HG02852 (cell line): ENCODE measurements at regions not wholly inside any gene's neighbourhood (a gene's known extent, or its start where the extent isn't known, plus 50 kb on each side); places are given as distances from the start of the nearest gene placed in this dataset.
A peak's percentile ranks its signal among the peaks of the same experiment; 100 is the strongest.
"Not testable (repeated sequence)": the region's sequence is repeated elsewhere in the genome, so short reads cannot be mapped to it uniquely, and the experiment has no call there.

ENCODE experiments used
- ATAC-seq: cut with Tn5 transposase; IDR thresholded peaks from one replicate; pipeline ENCODE4 v1.9.1; 2021; ENCODE audit warnings: mild to moderate bottlenecking, moderate library complexity; ENCODE audit not compliant: unreplicated experiment

DNA sequence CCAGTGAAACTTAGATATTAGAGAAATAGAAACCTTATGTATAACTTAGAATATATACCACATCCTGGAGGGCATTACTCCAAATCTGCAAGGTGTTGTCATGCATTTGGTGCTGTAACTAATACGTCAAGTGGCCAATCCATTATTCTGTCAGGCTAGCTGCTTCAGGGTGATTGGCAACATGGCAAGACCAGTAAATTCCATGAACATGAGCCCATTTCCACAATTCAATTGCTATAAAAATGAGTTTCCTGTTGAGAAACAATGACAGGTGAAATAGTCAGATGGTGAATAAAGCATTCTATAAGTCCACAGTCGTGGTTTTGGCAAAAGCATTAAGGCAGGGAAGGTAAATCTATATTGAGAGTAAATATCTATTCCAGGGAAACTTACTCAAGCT is 566.0 kb downstream of the ADGRL2 start:
- ATAC-seq: no peak

DNA sequence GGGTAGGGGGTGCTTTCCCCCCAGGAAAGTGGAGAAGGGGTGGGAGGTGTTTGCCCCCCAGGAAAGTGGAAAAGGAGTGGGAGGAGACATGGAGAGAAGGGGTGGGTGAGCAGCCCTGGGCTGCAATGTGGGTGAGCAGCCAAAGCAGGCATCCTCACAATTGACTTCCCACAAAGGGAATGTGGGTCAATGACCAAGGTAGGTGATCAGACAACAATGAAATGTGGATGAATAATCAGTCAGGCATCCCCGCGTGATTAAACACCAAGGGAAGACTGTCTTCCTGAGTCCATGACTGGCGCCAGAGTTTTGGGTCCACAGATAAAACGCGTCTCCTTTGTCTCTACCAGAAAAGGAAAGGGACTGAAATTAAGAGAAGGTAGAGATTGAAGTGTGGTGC is 558.8 kb downstream of the ADGRL2 start:
- ATAC-seq: not testable (repeated sequence)

DNA sequence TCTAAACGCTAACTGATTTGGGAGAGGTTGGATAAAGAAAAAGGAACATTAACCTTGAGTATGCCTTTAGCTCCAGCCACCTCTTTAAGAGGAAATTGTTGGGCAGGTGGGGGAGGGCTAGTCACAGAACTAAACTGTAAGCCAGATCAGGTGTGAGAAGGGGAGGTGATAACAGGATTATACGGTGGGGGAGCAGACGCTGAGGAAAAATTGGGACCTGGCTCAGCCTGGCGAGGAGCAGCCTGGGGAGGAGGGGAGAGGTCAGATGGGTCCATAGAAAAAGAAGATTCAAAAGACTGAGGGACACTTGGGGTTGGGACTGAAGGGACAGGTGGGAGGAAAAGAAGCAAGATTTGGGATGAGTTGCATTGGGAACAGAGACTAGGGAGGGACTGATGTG is 558.0 kb downstream of the ADGRL2 start:
- not testable (repeated sequence) for ATAC-seq

DNA sequence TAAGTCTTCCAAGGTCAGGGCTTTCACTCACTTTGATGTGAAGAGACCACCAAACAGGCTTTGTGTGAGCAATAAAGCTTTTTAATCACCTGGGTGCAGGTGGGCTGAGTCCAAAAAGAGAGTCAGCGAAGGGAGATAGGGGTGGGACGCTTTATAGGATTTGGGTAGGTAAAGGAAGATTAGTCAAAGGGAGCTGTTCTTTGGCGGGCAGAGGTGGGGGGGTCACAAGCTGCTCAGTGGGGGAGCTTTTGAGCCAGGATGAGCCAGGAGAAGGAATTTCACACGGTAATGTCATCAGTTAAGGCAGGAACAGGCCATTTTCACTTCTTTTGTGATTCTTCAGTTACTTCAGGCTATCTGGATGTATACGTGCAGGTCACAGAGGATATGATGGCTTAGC is 553.8 kb downstream of the ADGRL2 start:
- not testable (repeated sequence) for ATAC-seq

DNA sequence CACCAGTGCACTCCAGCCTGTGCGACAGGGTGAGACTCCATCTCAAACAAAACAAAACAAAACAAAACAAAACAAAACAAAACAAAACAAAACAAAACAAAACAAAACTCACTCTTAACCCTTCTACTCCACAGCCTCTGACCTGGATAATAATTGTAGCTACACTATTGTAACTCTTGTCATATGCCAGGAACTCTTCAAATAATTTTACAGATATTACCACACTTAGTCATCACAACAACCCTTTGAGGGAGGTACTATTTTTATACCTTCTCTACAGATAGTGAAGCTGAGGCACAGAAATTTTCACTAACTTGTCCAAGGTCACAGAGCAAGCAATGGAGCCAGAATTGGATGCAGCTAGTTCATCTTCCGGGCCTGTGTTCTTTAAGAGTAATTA is 547.8 kb downstream of the ADGRL2 start:
- ATAC-seq: no peak

DNA sequence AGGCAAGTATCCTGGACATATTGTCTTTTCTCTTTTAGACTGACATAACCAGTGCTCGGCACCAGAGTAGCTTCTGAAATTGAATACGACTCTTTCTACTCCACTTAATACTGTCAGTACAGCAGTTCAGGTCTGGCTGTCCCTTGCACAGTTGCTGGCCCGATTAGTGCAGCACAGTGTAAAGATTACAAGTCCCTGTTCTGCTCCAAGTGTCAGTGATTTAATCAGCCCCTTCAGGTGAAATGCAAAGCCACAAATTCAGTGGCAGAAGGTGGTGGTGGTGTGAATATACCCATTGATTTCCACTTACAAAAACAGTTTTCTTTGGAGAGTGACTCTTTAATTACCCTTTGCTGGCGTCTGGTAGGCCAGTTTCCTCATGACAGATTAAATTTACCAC is 545.4 kb downstream of the ADGRL2 start:
- no peak for ATAC-seq

DNA sequence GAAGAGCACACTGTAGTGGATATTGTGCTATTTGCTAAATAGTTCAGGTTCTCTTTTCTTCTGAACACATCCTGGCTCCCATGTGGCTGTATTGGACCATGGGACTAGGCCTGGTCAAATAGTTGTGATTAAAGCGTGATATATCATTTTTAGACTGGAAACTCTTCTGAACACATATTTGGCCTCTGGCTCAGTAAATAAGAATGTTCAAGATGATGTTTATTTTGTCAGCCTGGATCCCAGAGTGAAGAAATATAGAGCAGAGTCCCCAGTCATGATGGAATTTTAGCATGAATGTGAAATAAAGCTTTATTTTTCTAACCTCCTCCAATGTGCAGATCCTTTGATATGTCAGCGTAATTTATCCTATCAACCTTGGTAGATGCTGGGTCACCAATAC is 542.6 kb downstream of the ADGRL2 start:
- no peak for ATAC-seq

DNA sequence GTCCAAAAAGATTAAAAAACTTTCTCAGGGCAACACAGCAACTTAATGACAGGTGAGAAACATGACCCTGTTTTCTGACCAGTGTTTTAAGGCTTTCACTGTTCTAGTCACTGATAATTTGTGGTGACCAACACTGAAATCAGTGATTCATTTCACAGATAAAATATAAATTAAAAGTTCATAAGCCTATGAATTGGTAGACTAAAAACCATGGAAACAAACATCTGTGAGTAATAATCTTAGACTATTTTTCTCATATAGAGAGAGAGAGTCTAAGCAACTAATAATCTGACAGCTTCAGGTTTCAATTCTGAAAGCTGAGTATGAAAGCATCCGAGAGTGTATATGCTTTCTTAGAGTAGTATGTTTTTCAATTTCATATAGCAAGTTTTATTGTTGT is 536.9 kb downstream of the ADGRL2 start:
- peak; percentile 70 for ATAC-seq

DNA sequence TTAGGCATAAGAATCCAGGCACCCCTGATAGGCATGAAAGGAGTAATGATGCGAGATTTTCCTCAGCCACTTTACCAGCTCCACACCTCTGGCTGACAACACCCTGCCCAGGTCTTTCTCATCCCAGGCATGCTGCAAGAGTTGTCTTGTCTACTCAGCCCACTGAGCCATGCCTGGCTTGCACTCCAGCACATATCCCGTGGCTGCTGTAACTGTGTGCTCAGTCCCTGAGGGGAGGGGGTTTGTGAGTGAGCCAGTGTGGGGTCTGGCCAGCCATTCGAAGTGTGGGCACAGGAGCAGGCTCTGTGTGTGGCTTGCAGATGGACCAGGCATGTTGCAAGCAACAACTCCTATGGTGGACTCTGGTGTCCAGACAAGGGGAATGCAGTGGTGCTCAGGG is 529.6 kb downstream of the ADGRL2 start:
- ATAC-seq: no peak

DNA sequence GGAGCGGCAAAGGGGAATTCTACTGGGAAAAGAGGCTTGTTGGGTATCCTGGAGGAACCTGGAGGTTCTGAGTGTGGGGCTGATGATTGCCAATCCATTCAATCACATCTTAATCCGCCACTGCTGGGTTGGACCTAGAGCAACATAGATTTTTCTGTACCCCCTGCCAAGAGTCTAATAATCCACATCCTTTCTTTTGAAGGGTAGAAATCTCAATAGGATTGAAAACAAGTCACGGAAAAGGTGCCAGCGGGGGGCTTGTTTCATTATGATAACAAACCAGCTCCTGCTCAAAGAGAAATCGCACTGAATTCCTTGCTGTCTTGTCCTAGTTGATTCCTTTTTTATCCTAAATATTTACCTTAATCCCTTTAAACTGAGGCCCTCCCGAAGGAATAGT is 528.5 kb downstream of the ADGRL2 start:
- ATAC-seq: no peak

DNA sequence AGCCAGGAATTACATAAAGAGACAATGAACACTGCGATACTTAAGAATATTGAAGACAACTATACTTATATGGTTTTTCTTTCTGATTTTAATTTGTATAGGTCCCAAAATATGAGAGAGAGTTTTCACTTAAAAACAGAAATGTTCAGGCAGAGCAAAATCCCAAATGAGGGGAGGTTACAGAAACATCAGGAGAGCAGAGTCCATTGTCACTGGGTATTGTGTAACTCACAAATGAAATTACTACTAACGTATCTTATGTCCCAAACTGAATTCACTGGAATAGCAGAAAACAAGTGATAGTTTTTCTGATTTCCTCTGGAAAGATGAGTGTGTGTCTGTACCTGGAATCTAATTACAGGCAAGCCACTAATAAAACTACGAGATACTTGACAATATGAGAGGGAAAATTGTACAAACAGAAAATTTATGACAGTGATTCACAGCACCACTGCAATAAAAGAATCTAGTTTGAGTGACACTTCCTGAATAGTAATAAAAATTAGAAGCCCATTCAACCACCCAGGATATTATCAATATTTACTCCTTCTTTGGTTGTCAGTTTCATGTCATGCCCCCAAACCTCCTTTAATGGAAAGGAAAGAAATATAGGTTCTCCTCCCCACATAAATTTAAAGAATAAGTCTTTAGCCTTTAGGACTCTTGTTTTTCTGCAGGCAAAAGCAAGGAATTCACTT is 522.6 kb downstream of the ADGRL2 start:
- ATAC-seq: no peak

DNA sequence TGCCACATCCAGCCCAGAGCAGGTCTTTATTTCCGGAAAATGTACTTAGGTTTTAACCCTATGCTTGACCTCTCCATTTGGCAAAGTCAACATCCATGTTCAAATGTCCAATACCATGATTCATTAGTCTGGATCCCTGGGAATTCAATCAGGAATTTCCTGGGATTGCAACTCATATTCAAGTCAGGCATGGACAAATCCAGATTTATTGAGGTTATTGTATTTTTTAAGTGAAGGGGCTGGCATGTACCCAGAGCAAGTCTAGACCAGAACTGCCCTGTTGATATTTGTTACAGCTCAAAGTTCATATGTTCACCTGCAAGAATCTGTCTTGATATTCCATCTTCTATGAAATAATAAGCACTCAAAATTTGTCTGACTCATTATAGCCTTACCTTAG is 521.1 kb downstream of the ADGRL2 start:
- ATAC-seq: no peak

DNA sequence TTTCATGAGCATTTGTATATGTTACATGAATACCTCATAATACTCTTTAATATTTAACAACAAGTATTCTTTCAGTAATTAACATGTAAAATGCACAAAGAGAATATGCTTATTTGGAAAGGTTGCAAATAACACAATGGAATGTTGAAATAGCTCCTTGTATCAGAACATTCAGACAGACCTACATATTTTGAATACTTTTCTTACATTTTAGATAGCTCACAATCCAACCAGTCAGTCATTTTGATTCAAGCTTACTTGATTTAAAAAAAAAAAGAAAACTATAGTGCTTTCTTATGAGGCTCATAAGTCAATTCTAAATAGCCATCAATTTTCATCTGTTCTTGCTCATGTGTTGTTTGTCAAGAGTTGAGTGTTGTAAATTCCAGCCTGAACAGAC is 518.8 kb downstream of the ADGRL2 start:
- ATAC-seq: no peak

DNA sequence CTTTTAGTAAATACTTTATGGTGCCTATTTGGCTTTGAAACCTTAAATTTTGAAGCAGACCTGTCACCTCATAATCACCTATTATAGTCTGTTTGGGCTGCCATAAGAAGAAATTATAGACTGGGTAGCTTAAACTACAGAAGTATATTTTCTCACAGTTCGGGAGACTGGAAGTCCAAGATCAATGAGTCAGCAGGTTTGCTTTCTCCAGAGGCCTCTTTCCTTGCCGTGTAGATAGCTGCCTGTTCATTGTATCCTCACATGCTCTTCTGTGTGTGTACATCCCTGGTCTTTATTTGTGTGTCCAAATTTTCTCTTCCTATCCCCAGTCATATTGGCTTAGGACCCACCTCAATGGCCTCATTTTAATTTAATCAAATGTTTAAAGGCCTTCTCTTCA is 518.2 kb downstream of the ADGRL2 start:
- no peak for ATAC-seq

DNA sequence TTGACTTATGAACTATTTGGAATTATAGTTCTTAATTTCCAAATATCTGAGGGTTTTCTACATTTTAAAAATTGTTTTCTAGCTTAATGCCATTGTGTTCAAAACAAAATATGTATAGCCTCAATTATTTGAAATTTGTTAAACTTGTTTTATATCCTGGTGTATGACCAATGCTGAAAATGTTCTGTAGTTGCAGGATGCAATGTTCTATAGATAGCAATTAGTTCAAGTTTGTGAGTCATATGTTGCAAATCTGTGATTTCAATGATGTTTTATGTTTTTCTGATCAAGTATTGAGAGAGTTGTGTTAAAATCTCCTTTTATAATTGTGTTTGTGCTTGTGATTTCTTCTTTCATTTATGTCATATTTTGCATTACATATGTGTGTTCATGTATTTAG is 517.5 kb downstream of the ADGRL2 start:
- no peak for ATAC-seq

DNA sequence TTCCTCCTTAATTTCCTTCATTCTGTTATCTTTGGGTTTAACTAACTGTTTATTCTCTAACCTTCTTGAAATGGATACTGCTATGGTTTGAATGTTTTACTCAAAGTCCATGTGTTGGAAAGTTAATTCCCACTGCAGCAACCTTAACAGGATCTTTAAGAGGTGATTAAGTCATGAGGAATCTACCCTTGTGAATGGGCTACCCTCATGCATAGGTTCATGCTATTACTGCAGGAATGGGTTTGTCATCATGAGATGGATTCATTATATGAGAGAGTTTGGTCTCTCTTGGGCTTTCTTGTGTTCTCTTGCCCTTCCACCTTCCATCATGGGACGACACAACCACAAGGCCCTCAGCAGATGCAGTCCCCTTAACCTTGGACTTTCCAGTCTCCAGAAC is 516.9 kb downstream of the ADGRL2 start:
- ATAC-seq: no peak

DNA sequence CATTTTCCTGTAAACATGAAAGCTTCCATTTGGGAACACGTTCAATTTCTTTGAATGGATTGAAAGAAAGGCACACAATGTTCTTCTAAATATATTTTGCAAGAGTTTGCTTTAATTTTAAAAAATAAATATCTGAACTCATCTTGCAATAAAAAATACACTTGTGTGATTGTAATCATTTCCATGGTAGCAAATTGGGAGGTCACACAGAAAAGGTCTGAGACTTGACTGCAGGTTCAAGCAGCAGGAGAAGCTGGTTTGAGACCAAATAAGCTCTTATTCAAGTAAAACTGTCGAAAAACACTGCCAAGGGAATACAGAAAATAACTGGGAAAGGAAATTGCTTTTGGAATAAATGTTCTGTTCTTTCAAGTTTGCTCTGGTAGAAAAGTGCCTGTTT is 498.9 kb downstream of the ADGRL2 start:
- no peak for ATAC-seq

DNA sequence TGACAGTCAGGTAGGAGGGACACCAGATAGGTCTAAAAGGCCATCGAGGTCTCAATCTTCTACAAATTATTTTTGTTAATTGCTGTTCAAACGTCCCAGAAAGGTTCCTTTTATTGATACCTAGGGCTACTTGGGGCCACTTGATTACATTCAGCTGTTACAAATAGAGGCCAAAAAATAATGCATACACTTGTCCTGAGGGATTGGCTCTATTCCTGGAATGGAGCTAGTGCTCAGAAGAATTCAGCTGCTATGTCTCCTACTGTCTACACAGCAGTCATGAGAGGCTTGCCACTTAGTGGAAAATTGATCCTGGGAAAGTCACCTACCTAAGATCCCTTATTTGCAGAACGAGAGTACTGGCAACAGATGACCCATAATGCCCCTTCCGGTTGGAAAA is 498.3 kb downstream of the ADGRL2 start:
- no peak for ATAC-seq

DNA sequence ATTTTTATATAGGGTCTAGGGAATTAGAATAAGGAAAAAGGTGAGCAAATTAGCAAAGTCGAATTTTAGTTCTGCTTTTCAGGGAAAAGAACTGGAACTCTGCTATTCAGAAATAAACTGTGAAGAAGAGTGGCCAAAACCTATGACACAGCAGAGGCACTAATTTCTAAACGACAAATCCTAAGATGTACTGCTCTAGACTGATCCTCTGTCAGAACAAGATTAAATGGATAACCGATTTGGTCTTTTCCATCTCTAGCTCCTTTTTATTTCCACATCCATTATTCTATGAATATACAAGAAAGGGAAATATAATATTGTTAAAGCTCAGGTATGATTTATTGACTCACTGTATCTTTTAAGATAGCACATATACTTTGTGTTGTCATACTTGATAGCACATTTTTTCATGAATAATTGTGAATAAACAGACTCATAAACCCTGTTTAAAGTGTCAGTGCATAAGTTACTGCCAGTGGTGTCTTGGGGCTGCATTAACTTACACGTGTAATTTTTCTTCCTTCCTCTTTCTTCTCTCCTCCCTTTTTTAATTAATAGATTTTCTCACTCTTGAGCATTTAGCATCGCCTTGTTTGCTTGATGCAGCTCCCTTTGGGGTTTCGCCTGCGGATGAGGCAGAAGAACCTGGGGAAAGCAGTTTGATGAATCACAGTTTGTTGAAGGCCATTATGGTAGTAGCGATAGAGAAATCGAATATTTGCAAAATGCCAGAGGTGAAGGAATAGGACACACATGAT is 496.6 kb downstream of the ADGRL2 start:
- no peak for ATAC-seq

DNA sequence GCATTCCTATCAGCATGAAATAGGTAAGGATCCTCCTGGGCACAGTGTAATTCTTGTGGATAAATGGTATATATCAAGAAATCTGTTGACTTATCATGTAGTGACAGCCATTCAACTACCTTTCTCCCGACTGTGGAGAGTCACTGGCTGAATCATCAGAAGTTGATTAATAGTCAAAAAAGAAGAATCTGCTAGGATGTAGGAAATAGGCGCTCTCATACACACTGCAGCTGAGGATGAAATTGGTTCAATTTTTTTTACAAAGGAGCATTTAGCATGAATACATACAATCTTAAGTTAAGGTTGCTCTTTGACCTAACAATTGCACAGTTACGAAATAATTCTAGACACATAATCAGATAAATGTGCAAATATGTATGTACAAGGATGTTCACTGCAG is 486.8 kb downstream of the ADGRL2 start:
- no peak for ATAC-seq

DNA sequence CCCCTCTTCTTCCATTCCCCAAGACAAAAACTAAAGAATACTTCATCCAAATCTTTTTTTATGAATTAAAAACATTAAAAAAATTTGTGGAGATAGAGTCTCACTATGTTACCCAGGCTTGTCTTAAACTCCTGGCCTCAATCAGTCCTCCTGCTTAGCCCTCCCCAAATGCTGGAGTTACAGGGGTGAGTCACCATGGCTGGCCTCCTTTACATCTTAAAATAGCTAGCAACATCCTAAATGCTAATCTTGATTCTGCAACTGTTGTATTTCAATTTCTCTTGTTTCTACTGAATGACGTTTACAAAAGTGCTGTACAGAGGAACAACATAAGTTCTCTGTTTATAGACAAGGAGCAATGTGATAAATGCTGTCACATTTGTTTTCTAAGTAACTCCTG is 483.5 kb downstream of the ADGRL2 start:
- ATAC-seq: no peak

DNA sequence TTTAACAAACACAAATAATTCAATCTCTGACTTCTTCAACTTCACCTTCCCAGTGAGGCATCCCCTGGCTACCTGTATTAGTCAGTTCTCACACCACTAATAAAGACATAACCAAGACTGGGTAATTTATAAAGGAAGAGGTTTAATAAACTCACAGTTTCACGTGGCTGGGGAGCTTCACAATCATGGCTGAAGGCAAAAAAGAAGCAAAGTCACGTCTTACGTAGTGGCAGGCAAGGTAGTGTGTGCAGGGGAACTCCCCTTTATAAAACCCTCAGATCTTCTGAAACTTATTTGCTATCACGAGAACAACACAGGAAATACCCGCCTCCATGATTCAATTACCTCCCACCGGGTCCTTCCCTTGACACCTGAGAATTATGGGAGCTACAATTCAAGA is 478.5 kb downstream of the ADGRL2 start:
- ATAC-seq: peak; percentile 61

DNA sequence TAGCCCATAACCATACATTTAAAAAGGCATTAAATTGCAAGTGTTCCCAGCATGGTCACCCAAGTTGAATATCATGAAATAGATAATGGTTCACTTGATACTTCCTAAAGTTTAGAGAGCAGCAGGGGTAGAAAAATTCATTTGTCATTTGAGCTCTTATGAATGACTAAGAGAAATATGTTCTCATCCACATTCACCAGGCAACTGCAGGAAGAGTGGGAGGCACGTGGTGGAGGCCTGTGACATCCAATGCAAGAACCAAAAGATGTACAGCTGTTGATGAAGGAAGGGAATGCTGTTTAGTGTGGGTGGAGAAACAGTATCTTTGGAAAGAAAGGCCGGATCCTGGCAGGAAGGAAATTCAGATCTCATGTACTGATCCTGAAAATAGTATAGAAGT is 473.1 kb downstream of the ADGRL2 start:
- ATAC-seq: no peak
